AG04450 (cell line): ENCODE measurements at regions not wholly inside any gene's neighbourhood (a gene's known extent, or its start where the extent isn't known, plus 50 kb on each side); places are given as distances from the start of the nearest gene placed in this dataset.

Experiments
- CTCF ChIA-PET: fragments of 300-600, 350-600 bp; formaldehyde crosslinking; extraction: SDS; loops from one replicate; lab custom pipeline; 2022; ENCODE audit warnings: antibody characterized with exemption, inconsistent platforms; lab: Charles Lee
- POLR2A ChIA-PET: fragments of 350-600 bp; formaldehyde crosslinking; extraction: SDS; loops from one replicate; lab custom pipeline; 2021; ENCODE audit warnings: antibody characterized with exemption, inconsistent platforms; lab: Yijun Ruan, JAX
- DNase-seq: peaks from one replicate; pipeline ENCODE4 v3.0.0-alpha.2; 2011; ENCODE audit warnings: low read depth, low spot score
- H3K27ac ChIP-seq: one replicate; pipeline ENCODE4 v1.5.1; 2012; ENCODE audit warnings: low read depth, low read length, control low read depth
- H3K27me3 ChIP-seq: one replicate; pipeline ENCODE4 v1.6.0; 2012; ENCODE audit warnings: low read length; ENCODE audit not compliant: control insufficient read depth, insufficient read depth
- H3K4me3 ChIP-seq: 2 replicates; pipeline ENCODE4 v1.5.1; 2011; ENCODE audit warnings: mild to moderate bottlenecking, low read depth, low read length, control low read depth
- H3K9me3 ChIP-seq: 2 replicates; pipeline ENCODE4 v1.5.1; 2012; ENCODE audit warnings: low read length; ENCODE audit not compliant: control insufficient read depth, insufficient read depth
- TF ChIP-seq, protein P1 (sequence below): IDR thresholded peaks from 2 replicates; pipeline ENCODE4 v1.5.1; 2011; ENCODE audit warnings: low read depth, low read length, control low read depth, inconsistent platforms

- H3K27ac ChIP-seq, result no peak overlapping the region
- TF ChIP-seq, protein P1, sequence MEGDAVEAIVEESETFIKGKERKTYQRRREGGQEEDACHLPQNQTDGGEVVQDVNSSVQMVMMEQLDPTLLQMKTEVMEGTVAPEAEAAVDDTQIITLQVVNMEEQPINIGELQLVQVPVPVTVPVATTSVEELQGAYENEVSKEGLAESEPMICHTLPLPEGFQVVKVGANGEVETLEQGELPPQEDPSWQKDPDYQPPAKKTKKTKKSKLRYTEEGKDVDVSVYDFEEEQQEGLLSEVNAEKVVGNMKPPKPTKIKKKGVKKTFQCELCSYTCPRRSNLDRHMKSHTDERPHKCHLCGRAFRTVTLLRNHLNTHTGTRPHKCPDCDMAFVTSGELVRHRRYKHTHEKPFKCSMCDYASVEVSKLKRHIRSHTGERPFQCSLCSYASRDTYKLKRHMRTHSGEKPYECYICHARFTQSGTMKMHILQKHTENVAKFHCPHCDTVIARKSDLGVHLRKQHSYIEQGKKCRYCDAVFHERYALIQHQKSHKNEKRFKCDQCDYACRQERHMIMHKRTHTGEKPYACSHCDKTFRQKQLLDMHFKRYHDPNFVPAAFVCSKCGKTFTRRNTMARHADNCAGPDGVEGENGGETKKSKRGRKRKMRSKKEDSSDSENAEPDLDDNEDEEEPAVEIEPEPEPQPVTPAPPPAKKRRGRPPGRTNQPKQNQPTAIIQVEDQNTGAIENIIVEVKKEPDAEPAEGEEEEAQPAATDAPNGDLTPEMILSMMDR, result no peak
- ChIA-PET CTCF (interaction anchor here (0.5 kb wide), 1 partner anchor 568 kb away, joined by 3 read pairs; no protein-coding TSS in a partner anchor), POLR2A (interaction anchor here (0.5 kb wide), 1 partner anchor 1188 kb away, joined by 5 read pairs; no protein-coding TSS in a partner anchor)
- no peak for DNase-seq
- H3K9me3 ChIP-seq, result no peaks in the 10 kb centered on the region; the same call in 1 of the 2 replicates
- no peaks in the 10 kb centered on the region for H3K27me3 ChIP-seq
- no peak overlapping the region for H3K4me3 ChIP-seq
Observed at GRCh38 chr2:239660390-239661230, 259.8 kb upstream of the HDAC4 start.

DNA sequence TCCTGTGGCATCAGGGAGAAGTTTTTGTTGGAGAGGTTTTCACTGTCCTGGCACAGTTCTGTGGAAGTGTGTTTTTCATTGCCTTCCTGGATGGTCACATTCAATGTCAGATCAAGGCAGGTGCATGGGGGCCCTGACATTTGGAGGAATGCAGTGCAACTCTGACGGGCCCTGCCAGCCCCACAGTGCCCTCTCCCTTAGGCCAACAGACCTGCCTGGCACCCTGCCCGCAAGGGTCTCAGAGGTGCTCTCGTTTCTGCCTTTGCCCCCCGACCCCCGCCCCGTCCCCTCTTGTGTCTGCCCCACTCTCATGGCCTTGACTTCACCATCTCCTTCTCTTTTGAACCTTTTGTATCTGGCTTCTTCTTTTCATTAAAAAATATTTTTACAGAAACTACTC, 257.2 kb upstream of the HDAC4 start:
- Histone ChIP-seq H3K9me3 (no peaks in the 10 kb centered on the region; the same call in 1 of the 2 replicates), H3K27ac (no peak overlapping the region), H3K27me3 (no peaks in the 10 kb centered on the region), H3K4me3 (no peak overlapping the region)
- DNase-seq, result no peak
- ChIA-PET CTCF (interaction anchor here (0.7 kb wide), 1 partner anchor 84 kb away, joined by 3 read pairs; no protein-coding TSS in a partner anchor), POLR2A (no interaction called here)
- TF ChIP-seq, protein P1, result no peak

GRCh38 chr2:239657236-239657635, 256.4 kb upstream of the HDAC4 start:
- POLR2A ChIA-PET, result no interaction called here
- no peak for DNase-seq
- TF ChIP-seq, protein P1, result no peak
- CTCF ChIA-PET, result interaction anchor here (0.7 kb wide), 1 partner anchor 84 kb away, joined by 3 read pairs; no protein-coding TSS in a partner anchor
- Histone ChIP-seq H3K4me3 (no peak overlapping the region), H3K9me3 (no peaks in the 10 kb centered on the region; the same call in 1 of the 2 replicates), H3K27me3 (no peaks in the 10 kb centered on the region), H3K27ac (no peak overlapping the region)

- Histone ChIP-seq H3K9me3 (no peaks in the 10 kb centered on the region), H3K27ac (no peak overlapping the region), H3K27me3 (no peaks in the 10 kb centered on the region), H3K4me3 (no peak overlapping the region)
- DNase-seq, result no peak
- CTCF ChIA-PET, result no interaction called here
- POLR2A ChIA-PET, result no interaction called here
- TF ChIP-seq, protein P1, result no peak
Observed at GRCh38 chr2:239654266-239654665, 253.4 kb upstream of the HDAC4 start.

- Histone ChIP-seq H3K27me3 (no peaks in the 10 kb centered on the region), H3K4me3 (no peak overlapping the region), H3K9me3 (peaks cover 4% of the 10 kb centered on the region), H3K27ac (no peak overlapping the region)
- no peak for DNase-seq
- ChIA-PET POLR2A (no interaction called here), CTCF (no interaction called here)
- TF ChIP-seq, protein P1, result no peak
Observed at GRCh38 chr2:239651859-239652258, 251.0 kb upstream of the HDAC4 start.
